SK-N-SH (cell line): ENCODE measurements at regions not wholly inside any gene's neighbourhood (a gene's known extent, or its start where the extent isn't known, plus 50 kb on each side); places are given as distances from the start of the nearest gene placed in this dataset.

Source experiments
- CTCF ChIA-PET: fragments of 300-600, 350-600 bp; formaldehyde crosslinking; extraction: SDS; loops from one replicate; lab custom pipeline; 2021; lab: Yijun Ruan, JAX
- POLR2A ChIA-PET: fragments of 350-600 bp; sonication (Branson Sonifier 250); formaldehyde crosslinking; extraction: SDS; loops from one replicate; lab custom pipeline; 2020; ENCODE audit warnings: antibody characterized with exemption, inconsistent platforms; lab: Yijun Ruan, JAX
- DNase-seq: peaks from one replicate; pipeline ENCODE4 v3.0.0; 2012
- H2AFZ ChIP-seq: fragments of 200-600 bp; sonication (generic); 2 replicates; pipeline ENCODE4 v1.8.1; 2016; ENCODE audit warnings: antibody characterized with exemption, mild to moderate bottlenecking, low read depth
- H3F3A ChIP-seq: fragments of 200-600 bp; sonication (generic); replicated peaks from 2 replicates; pipeline ENCODE3; 2016; ENCODE audit warnings: antibody characterized with exemption, mild to moderate bottlenecking; ENCODE audit not compliant: insufficient read depth
- H3K27ac ChIP-seq, 2 experiments: fragments of 200-500 bp in 1 of 2; fragments of 200-600 bp in 1 of 2; sonication (Bioruptor generic) in 1 of 2; sonication (generic), shearing (Covaris generic) in 1 of 2; 2 replicates each; pipeline versions ENCODE4 v1.5.1 to v1.6.1; 2014 to 2016; ENCODE audit warnings: low read depth in 2 of 2, inconsistent platforms in 1 of 2, low read length in 1 of 2, mild to moderate bottlenecking in 1 of 2, mixed read lengths in 1 of 2
- H3K27me3 ChIP-seq: fragments of 200-600 bp; sonication (generic), shearing (Covaris generic); 2 replicates; pipeline ENCODE4 v1.6.1; 2016; ENCODE audit warnings: mixed run types; ENCODE audit not compliant: insufficient read depth
- H3K36me3 ChIP-seq, 2 experiments: fragments of 200-500 bp in 1 of 2; fragments of 200-600 bp in 1 of 2; sonication (Bioruptor generic) in 1 of 2; sonication (generic) in 1 of 2; replicated peaks in 1 of 2; 2 replicates each; pipeline versions ENCODE3 to v1.5.1; 2014 to 2016; ENCODE audit warnings: low read length in 1 of 2, mild to moderate bottlenecking in 1 of 2; ENCODE audit not compliant: insufficient read depth in 2 of 2, control insufficient read depth in 1 of 2
- H3K4me1 ChIP-seq, 2 experiments: fragments of 200-500 bp in 1 of 2; fragments of 200-600 bp in 1 of 2; sonication (Bioruptor generic) in 1 of 2; sonication (generic), shearing (Covaris generic) in 1 of 2; 2 replicates each; pipeline versions ENCODE4 v1.5.1 to v1.6.1; 2014 to 2016; ENCODE audit warnings: low read depth in 1 of 2, low read length in 1 of 2, mixed run types in 1 of 2; ENCODE audit not compliant: insufficient read depth in 2 of 2, control insufficient read depth in 1 of 2
- H3K4me2 ChIP-seq: fragments of 200-600 bp; sonication (generic), shearing (Covaris generic); 2 replicates; pipeline ENCODE4 v1.6.1; 2017; ENCODE audit warnings: mixed run types
- H3K4me3 ChIP-seq, 2 experiments: fragments of 200-500 bp in 1 of 2; fragments of 200-600 bp in 1 of 2; sonication (Bioruptor generic) in 1 of 2; sonication (generic), shearing (Covaris generic) in 1 of 2; 2 replicates each; pipeline versions ENCODE4 v1.5.1 to v1.8.1; 2014 to 2016; ENCODE audit warnings: low read depth in 2 of 2, inconsistent platforms in 1 of 2, low read length in 1 of 2, mild to moderate bottlenecking in 1 of 2, mixed read lengths in 1 of 2, moderate library complexity in 1 of 2
- H3K79me2 ChIP-seq: fragments of 200-600 bp; sonication (generic); 2 replicates; pipeline ENCODE4 v1.8.1; 2017; ENCODE audit warnings: mild to moderate bottlenecking; ENCODE audit not compliant: insufficient read depth
- H3K9ac ChIP-seq: fragments of 200-600 bp; sonication (generic); 2 replicates; pipeline ENCODE4 v1.6.1; 2017; ENCODE audit warnings: mixed run types
- H3K9me2 ChIP-seq: fragments of 200-600 bp; sonication (generic); 2 replicates; pipeline ENCODE4 v1.6.1; 2017; ENCODE audit warnings: mixed run types
- H3K9me3 ChIP-seq: fragments of 200-600 bp; sonication (generic); 2 replicates; pipeline ENCODE4 v1.6.1; 2017; ENCODE audit warnings: mixed run types, mild to moderate bottlenecking, moderate library complexity
- H4K20me1 ChIP-seq: fragments of 200-600 bp; sonication (generic); 2 replicates; pipeline ENCODE4 v1.6.1; 2017; ENCODE audit warnings: mild to moderate bottlenecking, mixed run types; ENCODE audit not compliant: insufficient read depth
- CHD2 ChIP-seq: fragments of 150-350 bp; IDR thresholded peaks from 2 replicates; pipeline ENCODE4 v1.6.1; 2018; ENCODE audit warnings: low read length; ENCODE audit not compliant: partially characterized antibody
- EZH2phosphoT487 ChIP-seq: fragments of 200-600 bp; sonication (generic); IDR thresholded peaks from 2 replicates; pipeline ENCODE4 v1.6.1; 2017; ENCODE audit warnings: low read depth, mixed run types, mild to moderate bottlenecking, antibody characterized with exemption, moderate library complexity, borderline replicate concordance
- FOSL2 ChIP-seq: IDR thresholded peaks from 2 replicates; pipeline ENCODE4 v1.4.0; 2012; ENCODE audit warnings: low read depth, mild to moderate bottlenecking, moderate library complexity, borderline replicate concordance
- IRF3 ChIP-seq: fragments of 150-350 bp; IDR thresholded peaks from 2 replicates; pipeline ENCODE4 v1.6.1; 2016; ENCODE audit warnings: mild to moderate bottlenecking, low read depth, low read length
- MEF2A ChIP-seq: IDR thresholded peaks from 2 replicates; pipeline ENCODE4 v1.4.0; 2012; ENCODE audit warnings: low read depth, borderline replicate concordance
- MXI1 ChIP-seq: IDR thresholded peaks from 2 replicates; pipeline ENCODE4 v1.6.1; 2012; ENCODE audit warnings: mild to moderate bottlenecking, low read depth, low read length, improper control_type of control experiment
- RAD21 ChIP-seq: IDR thresholded peaks from 2 replicates; pipeline ENCODE4 v1.6.1; 2012; ENCODE audit warnings: mild to moderate bottlenecking, low read length
- REST ChIP-seq: IDR thresholded peaks from 2 replicates; pipeline ENCODE4 v1.6.1; 2012; ENCODE audit warnings: mild to moderate bottlenecking, low read depth, low read length, moderate library complexity
- RFX5 ChIP-seq: IDR thresholded peaks from 2 replicates; pipeline ENCODE4 v1.6.1; 2012; ENCODE audit warnings: mild to moderate bottlenecking, improper control_type of control experiment, low read length
- RXRA ChIP-seq: IDR thresholded peaks from 2 replicates; pipeline ENCODE4 v1.4.0; 2012; ENCODE audit warnings: low read depth, mild to moderate bottlenecking, borderline replicate concordance
- TAF1 ChIP-seq: IDR thresholded peaks from 2 replicates; pipeline ENCODE4 v1.6.1; 2012; ENCODE audit warnings: low read depth, mild to moderate bottlenecking, low read length, moderate library complexity, borderline replicate concordance
- TCF12 ChIP-seq: IDR thresholded peaks from 2 replicates; pipeline ENCODE4 v1.4.0; 2012
- TEAD4 ChIP-seq: IDR thresholded peaks from 2 replicates; pipeline ENCODE4 v1.4.0; 2012; ENCODE audit warnings: mild to moderate bottlenecking, borderline replicate concordance; ENCODE audit not compliant: insufficient read depth
- USF1 ChIP-seq: IDR thresholded peaks from 2 replicates; pipeline ENCODE4 v1.4.0; 2012; ENCODE audit warnings: low read depth, borderline replicate concordance
- YY1 ChIP-seq: IDR thresholded peaks from 2 replicates; pipeline ENCODE4 v1.4.0; 2012; ENCODE audit warnings: low read depth, mild to moderate bottlenecking
- ZBTB33 ChIP-seq: IDR thresholded peaks from 2 replicates; pipeline ENCODE4 v1.4.0; 2012; ENCODE audit warnings: low read depth, borderline replicate concordance
- WGBS: methylation state at CpG from one replicate; pipeline ENCODE4 v1.1.6; 2017; ENCODE audit warnings: low lambda C conversion rate; 5-methylcytosine and 5-hydroxymethylcytosine counted together

- no peaks in the 10 kb centered on the region for H3K79me2 ChIP-seq
- no peak for TF ChIP-seq TCF12
- TF ChIP-seq IRF3 = no peak
- no peak for TF ChIP-seq REST
- no peak for TF ChIP-seq MEF2A
- no peak for TF ChIP-seq YY1
- TF ChIP-seq USF1 = no peak
- TF ChIP-seq TEAD4 = no peak
- TF ChIP-seq ZBTB33 = no peak
- no peak for TF ChIP-seq MXI1
- no peak for TF ChIP-seq RAD21
- no peak overlapping the region for H3K4me3 ChIP-seq
- H3K4me2 ChIP-seq = no peak overlapping the region
- CTCF ChIA-PET = no interaction called here
- no peaks in the 10 kb centered on the region for H3K9me3 ChIP-seq
- H3F3A ChIP-seq = no peaks in the 10 kb centered on the region
- H3K27me3 ChIP-seq = no peaks in the 10 kb centered on the region
- WGBS = 16% methylated on average over 2 of the region's 2 CpGs
- no peak overlapping the region for H3K27ac ChIP-seq
- H3K9me2 ChIP-seq = no peaks in the 10 kb centered on the region
- no peaks in the 10 kb centered on the region for H4K20me1 ChIP-seq
- no peak overlapping the region for H2AFZ ChIP-seq
- H3K36me3 ChIP-seq = no peaks in the 10 kb centered on the region
- no peak for DNase-seq
- no peak overlapping the region for H3K9ac ChIP-seq
- H3K4me1 ChIP-seq = no peaks in the 10 kb centered on the region
- POLR2A ChIA-PET = no interaction called here
Measured at GRCh38 chrX:8232406-8232805, 61.3 kb upstream of the VCX2 start.

- H3K9me3 ChIP-seq = no peaks in the 10 kb centered on the region
- H3F3A ChIP-seq = no peaks in the 10 kb centered on the region
- H3K27me3 ChIP-seq = no peaks in the 10 kb centered on the region
- H3K4me3 ChIP-seq = no peak overlapping the region
- H4K20me1 ChIP-seq = no peaks in the 10 kb centered on the region
- ChIA-PET POLR2A (no interaction called here), CTCF (no interaction called here)
- no peaks in the 10 kb centered on the region for H3K79me2 ChIP-seq
- H3K4me2 ChIP-seq = no peak overlapping the region
- H3K27ac ChIP-seq = no peak overlapping the region
- DNase-seq = no peak
- 19% methylated on average over 2 of the region's 2 CpGs for WGBS
- H3K9ac ChIP-seq = no peak overlapping the region
- H3K4me1 ChIP-seq = no peaks in the 10 kb centered on the region
- H3K9me2 ChIP-seq = no peaks in the 10 kb centered on the region
- H2AFZ ChIP-seq = no peak overlapping the region
- TF ChIP-seq TAF1 = no peak
- TF ChIP-seq RFX5 = no peak
- TF ChIP-seq TEAD4 = no peak
- TF ChIP-seq FOSL2 = no peak
- no peak for TF ChIP-seq EZH2phosphoT487
- no peak for TF ChIP-seq MXI1
- no peak for TF ChIP-seq RAD21
- TF ChIP-seq CHD2 = no peak
- no peak for TF ChIP-seq RXRA
- TF ChIP-seq, all 33 proteins: peak for 0
- H3K36me3 ChIP-seq = no peaks in the 10 kb centered on the region
Measured at GRCh38 chrX:8233091-8233490, 62.0 kb upstream of the VCX2 start.
